ENCODE measurements at regions not wholly inside any gene's neighbourhood (a gene's known extent, or its start where the extent isn't known, plus 50 kb on each side); places are given as distances from the start of the nearest gene placed in this dataset.

DNA sequence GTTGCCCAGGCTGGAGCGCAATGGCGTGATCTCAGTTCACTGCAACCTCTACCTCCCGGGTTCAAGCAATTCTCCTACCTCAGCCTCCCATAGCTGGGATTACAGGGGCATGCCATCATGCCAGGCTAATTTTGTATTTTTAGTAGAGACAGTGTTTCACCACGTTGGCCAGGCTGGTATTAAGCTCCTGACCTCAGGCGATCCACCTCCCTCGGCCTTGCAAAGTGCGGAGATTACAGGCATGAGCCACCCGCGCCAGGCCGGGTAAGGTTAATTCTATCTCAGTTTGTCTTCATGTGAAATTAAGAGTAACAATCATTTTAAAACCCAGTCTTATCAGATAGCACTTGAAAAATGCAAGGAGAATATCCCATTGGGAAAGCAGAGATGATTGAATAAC is 1681.7 kb upstream of the DDX18 start:
- TF ChIP-seq, protein P1, sequence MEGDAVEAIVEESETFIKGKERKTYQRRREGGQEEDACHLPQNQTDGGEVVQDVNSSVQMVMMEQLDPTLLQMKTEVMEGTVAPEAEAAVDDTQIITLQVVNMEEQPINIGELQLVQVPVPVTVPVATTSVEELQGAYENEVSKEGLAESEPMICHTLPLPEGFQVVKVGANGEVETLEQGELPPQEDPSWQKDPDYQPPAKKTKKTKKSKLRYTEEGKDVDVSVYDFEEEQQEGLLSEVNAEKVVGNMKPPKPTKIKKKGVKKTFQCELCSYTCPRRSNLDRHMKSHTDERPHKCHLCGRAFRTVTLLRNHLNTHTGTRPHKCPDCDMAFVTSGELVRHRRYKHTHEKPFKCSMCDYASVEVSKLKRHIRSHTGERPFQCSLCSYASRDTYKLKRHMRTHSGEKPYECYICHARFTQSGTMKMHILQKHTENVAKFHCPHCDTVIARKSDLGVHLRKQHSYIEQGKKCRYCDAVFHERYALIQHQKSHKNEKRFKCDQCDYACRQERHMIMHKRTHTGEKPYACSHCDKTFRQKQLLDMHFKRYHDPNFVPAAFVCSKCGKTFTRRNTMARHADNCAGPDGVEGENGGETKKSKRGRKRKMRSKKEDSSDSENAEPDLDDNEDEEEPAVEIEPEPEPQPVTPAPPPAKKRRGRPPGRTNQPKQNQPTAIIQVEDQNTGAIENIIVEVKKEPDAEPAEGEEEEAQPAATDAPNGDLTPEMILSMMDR (IDR thresholded peaks at IDR 0.05; ENCODE audit: insufficient read depth, low read length, poor library complexity, severe bottlenecking): no peak
- no peak for TF ChIP-seq EZH2phosphoT487 (conservative IDR thresholded peaks at IDR 0.05; ENCODE audit: low read length)
